ENCODE measurements at regions not wholly inside any gene's neighbourhood (a gene's known extent, or its start where the extent isn't known, plus 50 kb on each side); places are given as distances from the start of the nearest gene placed in this dataset.

GRCh38 chr2:15061268-15061667, 428.8 kb downstream of the LRATD1 start:
- DNase-seq (ENCODE audit: low read depth) = no peak
- H3K4me3 ChIP-seq (replicated peaks; ENCODE audit: low read depth, low read length) = no peak overlapping the region
- TF ChIP-seq CTCF (IDR thresholded peaks at IDR 0.05; ENCODE audit: low read length, missing control alignments) = no peak

- TF ChIP-seq CTCF (IDR thresholded peaks at IDR 0.05; ENCODE audit: low read length, missing control alignments) = no peak
- DNase-seq (ENCODE audit: low read depth) = no peak
- no peak overlapping the region for H3K4me3 ChIP-seq (replicated peaks; ENCODE audit: low read depth, low read length)
Measured at GRCh38 chr2:15066138-15066537, 433.6 kb downstream of the LRATD1 start.

- no peak for DNase-seq (ENCODE audit: low read depth)
- no peak overlapping the region for H3K4me3 ChIP-seq (replicated peaks; ENCODE audit: low read depth, low read length)
- TF ChIP-seq CTCF (IDR thresholded peaks at IDR 0.05; ENCODE audit: low read length, missing control alignments) = no peak
Measured at GRCh38 chr2:15069149-15069548, 436.6 kb downstream of the LRATD1 start.

- no peak for DNase-seq (ENCODE audit: low read depth)
- no peak overlapping the region for H3K4me3 ChIP-seq (replicated peaks; ENCODE audit: low read depth, low read length)
- TF ChIP-seq CTCF (IDR thresholded peaks at IDR 0.05; ENCODE audit: low read length, missing control alignments) = no peak
Measured at GRCh38 chr2:15072836-15073235, 440.3 kb downstream of the LRATD1 start.

GRCh38 chr2:15073664-15074063, 441.1 kb downstream of the LRATD1 start:
- H3K4me3 ChIP-seq (replicated peaks; ENCODE audit: low read depth, low read length) = no peak overlapping the region
- DNase-seq (ENCODE audit: low read depth) = peak; percentile 0
- no peak for TF ChIP-seq CTCF (IDR thresholded peaks at IDR 0.05; ENCODE audit: low read length, missing control alignments)

GRCh38 chr2:15074319-15074718, 441.8 kb downstream of the LRATD1 start:
- TF ChIP-seq CTCF (IDR thresholded peaks at IDR 0.05; ENCODE audit: low read length, missing control alignments) = no peak

More at GRCh38 chr2:15074319-15074718, 441.8 kb downstream of the LRATD1 start:
- H3K4me3 ChIP-seq (replicated peaks; ENCODE audit: low read depth, low read length) = no peak overlapping the region
- DNase-seq (ENCODE audit: low read depth) = no peak

Measured in fibroblast of pulmonary artery (primary cell).